ENCODE measurements at regions not wholly inside any gene's neighbourhood (a gene's known extent, or its start where the extent isn't known, plus 50 kb on each side); places are given as distances from the start of the nearest gene placed in this dataset.

GRCh38 chr6:34617231-34617630 is 61.1 kb upstream of the SPDEF start:
- no peaks in the 10 kb centered on the region for H3K27me3 ChIP-seq (ENCODE audit: insufficient read depth, low read length)
- ATAC-seq (no peak), DNase-seq (ENCODE audit: low read depth, low spot score) (no peak)
- H3K4me1 ChIP-seq (ENCODE audit: control insufficient read depth in 1 of 2, insufficient read depth in 2 of 2, low read length in 2 of 2), result no peaks in the 10 kb centered on the region
- H3K36me3 ChIP-seq (ENCODE audit: control insufficient read depth in 1 of 2, insufficient read depth in 2 of 2, low read length in 2 of 2), result no peaks in the 10 kb centered on the region
- H3K4me2 ChIP-seq (ENCODE audit: low read length), result no peak overlapping the region
- H2AFZ ChIP-seq (ENCODE audit: low read depth, low read length, poor library complexity, severe bottlenecking), result no peak overlapping the region
- H4K20me1 ChIP-seq (ENCODE audit: insufficient read depth), result no peaks in the 10 kb centered on the region
- TF ChIP-seq RAD21 (IDR thresholded peaks at IDR 0.05; ENCODE audit: low read depth) (no peak), ZFX (IDR thresholded peaks at IDR 0.05) (no peak), TCF7L2 (IDR thresholded peaks at IDR 0.05; ENCODE audit: borderline replicate concordance, extremely low read depth, insufficient read depth, insufficient read length) (no peak), POLR2A (IDR thresholded peaks at IDR 0.05; ENCODE audit: borderline replicate concordance, extremely low read depth, insufficient read depth, insufficient read length) (no peak), JUND (IDR thresholded peaks at IDR 0.05) (no peak), MAX (IDR thresholded peaks at IDR 0.05) (no peak), CTCF (IDR thresholded peaks at IDR 0.05 in 2 of 3, conservative IDR thresholded peaks at IDR 0.05 in 1 of 3; ENCODE audit: borderline replicate concordance in 1 of 3, insufficient read depth in 1 of 3, low read depth in 2 of 3, low read length in 2 of 3) (no peak), SRF (IDR thresholded peaks at IDR 0.05; ENCODE audit: low read depth) (no peak), EGR1 (IDR thresholded peaks at IDR 0.05; ENCODE audit: low read depth) (no peak), EZH2 (IDR thresholded peaks at IDR 0.05) (no peak), CEBPB (IDR thresholded peaks at IDR 0.05; ENCODE audit: low read depth) (no peak), POLR2AphosphoS5 (IDR thresholded peaks at IDR 0.05; ENCODE audit: low read depth, low read length) (no peak), ZBTB33 (IDR thresholded peaks at IDR 0.05; ENCODE audit: extremely low read depth, insufficient replicate concordance, low read length) (no peak), CBX3 (IDR thresholded peaks at IDR 0.05; ENCODE audit: low read depth) (no peak), REST (IDR thresholded peaks at IDR 0.05; ENCODE audit: low read depth) (no peak), EZH2phosphoT487 (IDR thresholded peaks at IDR 0.05; ENCODE audit: borderline replicate concordance) (no peak), SP1 (IDR thresholded peaks at IDR 0.05; ENCODE audit: low read depth) (no peak), FOSL1 (IDR thresholded peaks at IDR 0.05; ENCODE audit: low read depth) (no peak), SIN3A (IDR thresholded peaks at IDR 0.05; ENCODE audit: low read depth) (no peak), YY1 (IDR thresholded peaks at IDR 0.05; ENCODE audit: extremely low read depth, insufficient replicate concordance, low read depth, low read length) (no peak)
- ChIA-PET RAD21 (ENCODE audit: low non-redundant PET in 1 of 2, low total read pairs in 2 of 2, uncharacterized antibody in 2 of 2, unreplicated experiment in 2 of 2) (no interaction called here), CTCF (no interaction called here), POLR2A (no interaction called here)
- intact Hi-C loops (cut with micrococcal nuclease), result no loop called here
- no peaks in the 10 kb centered on the region for H3K9me3 ChIP-seq (ENCODE audit: control insufficient read depth in 1 of 2, insufficient read depth in 1 of 2, low read depth in 1 of 2, low read length in 2 of 2)
- H3K4me3 ChIP-seq (replicated peaks in 1 of 2; ENCODE audit: low read depth in 1 of 2, low read length in 2 of 2), result no peak overlapping the region
- no peak overlapping the region for H3K27ac ChIP-seq (ENCODE audit: low read depth, low read length)
- no TSS peak for BruUV-seq (replicated peaks)
- peaks cover 13% of the 10 kb centered on the region; the same call in 1 of the 2 replicates for H3K79me2 ChIP-seq (ENCODE audit: insufficient read depth, low read length)
- H3K9ac ChIP-seq (ENCODE audit: low read length), result no peak overlapping the region
- H3K9me2 ChIP-seq (ENCODE audit: insufficient read depth), result no peaks in the 10 kb centered on the region

All from HCT116 (cell line).